ENCODE measurements at regions not wholly inside any gene's neighbourhood (a gene's known extent, or its start where the extent isn't known, plus 50 kb on each side); places are given as distances from the start of the nearest gene placed in this dataset.

DNA sequence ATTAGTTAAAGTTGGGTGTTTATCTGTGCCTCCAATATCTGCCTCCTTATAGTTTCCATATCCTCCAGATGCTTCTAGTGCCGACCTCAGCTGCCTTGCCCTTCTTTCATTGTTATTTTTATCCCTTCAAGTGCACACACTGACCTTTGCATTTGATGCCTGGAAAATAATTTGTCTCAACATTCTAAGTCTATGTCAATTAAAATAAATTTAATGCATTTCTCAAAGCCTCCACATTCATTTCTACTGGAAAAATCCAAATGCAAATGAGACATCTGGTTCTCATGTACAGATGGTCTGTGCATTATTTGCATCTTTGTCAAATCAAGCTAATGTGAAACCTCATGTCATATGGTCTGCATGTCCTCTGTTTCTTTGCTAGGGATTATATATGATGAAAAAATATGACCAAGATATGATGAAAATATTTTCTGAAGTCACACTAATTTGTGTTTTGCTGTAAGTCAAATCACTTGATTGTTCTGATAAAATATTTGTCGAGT, 61.4 kb downstream of the TMEM100 start:
- TF ChIP-seq, protein P1, sequence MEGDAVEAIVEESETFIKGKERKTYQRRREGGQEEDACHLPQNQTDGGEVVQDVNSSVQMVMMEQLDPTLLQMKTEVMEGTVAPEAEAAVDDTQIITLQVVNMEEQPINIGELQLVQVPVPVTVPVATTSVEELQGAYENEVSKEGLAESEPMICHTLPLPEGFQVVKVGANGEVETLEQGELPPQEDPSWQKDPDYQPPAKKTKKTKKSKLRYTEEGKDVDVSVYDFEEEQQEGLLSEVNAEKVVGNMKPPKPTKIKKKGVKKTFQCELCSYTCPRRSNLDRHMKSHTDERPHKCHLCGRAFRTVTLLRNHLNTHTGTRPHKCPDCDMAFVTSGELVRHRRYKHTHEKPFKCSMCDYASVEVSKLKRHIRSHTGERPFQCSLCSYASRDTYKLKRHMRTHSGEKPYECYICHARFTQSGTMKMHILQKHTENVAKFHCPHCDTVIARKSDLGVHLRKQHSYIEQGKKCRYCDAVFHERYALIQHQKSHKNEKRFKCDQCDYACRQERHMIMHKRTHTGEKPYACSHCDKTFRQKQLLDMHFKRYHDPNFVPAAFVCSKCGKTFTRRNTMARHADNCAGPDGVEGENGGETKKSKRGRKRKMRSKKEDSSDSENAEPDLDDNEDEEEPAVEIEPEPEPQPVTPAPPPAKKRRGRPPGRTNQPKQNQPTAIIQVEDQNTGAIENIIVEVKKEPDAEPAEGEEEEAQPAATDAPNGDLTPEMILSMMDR (conservative IDR thresholded peaks at IDR 0.05) = no peak
- H3K9me3 Mint-ChIP-seq = no peaks in the 10 kb centered on the region
- peaks cover under 1% of the 10 kb centered on the region for H3K27me3 Mint-ChIP-seq (ENCODE audit: low read depth)
- H3K27ac Mint-ChIP-seq (ENCODE audit: unreplicated experiment) = no peak overlapping the region
- H3K4me1 Mint-ChIP-seq = peaks cover 27% of the 10 kb centered on the region
- no peak for DNase-seq (ENCODE audit: low read depth, low spot score)
- no peaks in the 10 kb centered on the region for H3K36me3 Mint-ChIP-seq (ENCODE audit: low read depth)
- no peak overlapping the region for H3K4me3 Mint-ChIP-seq

DNA sequence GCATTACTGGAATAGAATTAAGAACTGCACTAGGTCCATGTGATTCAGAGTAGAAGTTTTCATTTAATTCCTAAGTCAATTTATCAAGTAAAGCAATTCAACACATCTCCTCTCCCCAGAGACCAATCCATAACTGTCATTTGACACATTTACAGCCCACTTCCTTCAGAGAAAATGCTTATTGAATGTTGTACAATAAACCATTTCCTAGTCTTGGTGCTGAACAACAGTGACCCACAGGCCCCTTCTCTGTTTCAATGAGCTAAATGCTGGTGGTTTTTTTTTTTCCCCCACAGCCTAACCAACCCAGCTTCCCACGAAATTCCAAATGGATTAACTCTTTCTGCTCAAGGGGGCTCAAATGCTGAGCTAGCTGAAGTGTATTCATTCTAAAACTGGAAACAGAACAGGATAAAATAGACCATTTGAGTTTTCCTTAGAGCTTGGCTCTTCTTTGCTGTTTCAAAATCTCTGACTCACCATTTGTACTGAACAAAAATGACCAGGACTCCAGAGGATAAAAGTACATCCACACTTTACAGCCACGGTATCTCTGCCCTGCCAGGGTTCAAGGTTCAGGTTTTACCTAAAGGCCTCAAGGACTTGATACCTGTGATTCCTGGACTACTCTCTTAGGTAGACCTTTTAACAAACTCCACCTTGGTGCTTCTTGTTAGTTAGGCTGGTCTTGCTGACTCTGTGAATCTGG, 62.3 kb downstream of the TMEM100 start:
- H3K9me3 Mint-ChIP-seq = no peaks in the 10 kb centered on the region
- peaks cover 27% of the 10 kb centered on the region for H3K4me1 Mint-ChIP-seq
- no peak overlapping the region for H3K27ac Mint-ChIP-seq (ENCODE audit: unreplicated experiment)
- H3K36me3 Mint-ChIP-seq (ENCODE audit: low read depth) = no peaks in the 10 kb centered on the region
- TF ChIP-seq, protein P1 (conservative IDR thresholded peaks at IDR 0.05) = no peak
- peaks cover 3% of the 10 kb centered on the region for H3K27me3 Mint-ChIP-seq (ENCODE audit: low read depth)
- H3K4me3 Mint-ChIP-seq = no peak overlapping the region
- DNase-seq (ENCODE audit: low read depth, low spot score) = no peak

DNA sequence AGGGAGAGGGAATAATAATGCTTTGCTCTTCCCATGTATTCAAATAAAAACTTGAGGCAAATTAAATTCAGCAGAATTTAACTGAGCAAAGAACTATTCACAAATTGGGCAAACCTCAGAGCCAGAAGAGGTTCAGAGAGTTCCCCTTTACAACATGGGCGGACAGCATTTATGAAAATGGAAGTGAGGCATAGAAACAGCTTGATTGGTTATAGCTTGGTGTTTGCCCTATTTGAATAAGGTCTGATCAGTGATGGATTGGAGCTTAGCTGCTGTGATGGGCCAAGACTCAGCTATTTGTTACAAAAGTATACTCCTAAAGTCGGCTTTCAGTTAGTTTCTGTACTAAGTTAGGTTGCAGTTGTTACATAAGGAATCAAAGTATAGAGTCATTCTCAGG, 63.0 kb downstream of the TMEM100 start:
- no peaks in the 10 kb centered on the region for H3K9me3 Mint-ChIP-seq
- H3K4me1 Mint-ChIP-seq = peaks cover 27% of the 10 kb centered on the region
- TF ChIP-seq, protein P1 (conservative IDR thresholded peaks at IDR 0.05) = no peak
- no peaks in the 10 kb centered on the region for H3K36me3 Mint-ChIP-seq (ENCODE audit: low read depth)
- no peak for DNase-seq (ENCODE audit: low read depth, low spot score)
- no peak overlapping the region for H3K4me3 Mint-ChIP-seq
- no peak overlapping the region for H3K27ac Mint-ChIP-seq (ENCODE audit: unreplicated experiment)
- H3K27me3 Mint-ChIP-seq (ENCODE audit: low read depth) = peaks cover 3% of the 10 kb centered on the region

DNA sequence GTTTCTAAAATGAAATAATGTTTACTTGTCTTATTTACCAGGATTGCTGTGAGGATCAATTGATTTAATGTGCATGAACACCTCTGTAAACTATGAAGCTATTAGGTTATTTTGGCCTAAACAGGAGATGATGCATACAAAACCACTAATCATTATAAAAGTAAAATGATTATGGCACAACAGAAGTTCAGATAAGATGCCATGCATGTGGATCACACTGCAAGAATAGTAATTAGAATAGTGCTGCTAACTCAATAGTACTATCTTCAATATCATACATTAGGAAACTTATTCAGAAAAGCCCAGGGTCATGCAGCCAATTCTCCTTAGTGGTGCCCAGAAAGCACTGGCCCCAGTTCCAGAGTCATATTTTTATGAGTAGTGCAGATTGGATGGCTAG, 66.9 kb downstream of the TMEM100 start:
- H3K9me3 Mint-ChIP-seq = no peaks in the 10 kb centered on the region
- H3K27ac Mint-ChIP-seq (ENCODE audit: unreplicated experiment) = no peak overlapping the region
- H3K36me3 Mint-ChIP-seq (ENCODE audit: low read depth) = no peaks in the 10 kb centered on the region
- peaks cover 3% of the 10 kb centered on the region for H3K27me3 Mint-ChIP-seq (ENCODE audit: low read depth)
- no peak for DNase-seq (ENCODE audit: low read depth, low spot score)
- H3K4me3 Mint-ChIP-seq = no peak overlapping the region
- TF ChIP-seq, protein P1 (conservative IDR thresholded peaks at IDR 0.05) = no peak
- H3K4me1 Mint-ChIP-seq = peaks cover 12% of the 10 kb centered on the region

DNA sequence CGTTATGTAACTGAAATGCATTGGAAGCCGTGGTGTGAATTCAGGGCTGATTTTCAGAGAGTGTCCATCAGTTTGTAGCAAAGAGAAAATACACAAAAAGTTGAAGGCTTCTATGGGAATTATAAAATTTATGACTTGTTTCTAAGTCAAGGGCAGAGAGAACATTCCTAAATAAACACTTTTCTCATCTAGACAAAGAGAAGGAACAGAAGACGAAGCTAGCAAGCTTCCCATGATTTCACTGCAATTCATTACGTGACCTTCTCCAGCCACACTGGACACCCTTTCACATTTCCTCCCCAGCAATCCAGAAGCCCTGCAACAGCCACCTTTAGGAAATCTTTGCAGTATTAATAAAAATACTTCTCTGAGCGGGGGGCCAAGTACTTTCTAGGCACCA, 67.8 kb downstream of the TMEM100 start:
- H3K27me3 Mint-ChIP-seq (ENCODE audit: low read depth) = peaks cover 3% of the 10 kb centered on the region
- DNase-seq (ENCODE audit: low read depth, low spot score) = no peak
- peaks cover 3% of the 10 kb centered on the region for H3K4me1 Mint-ChIP-seq
- TF ChIP-seq, protein P1 (conservative IDR thresholded peaks at IDR 0.05) = no peak
- no peak overlapping the region for H3K4me3 Mint-ChIP-seq
- no peak overlapping the region for H3K27ac Mint-ChIP-seq (ENCODE audit: unreplicated experiment)
- no peaks in the 10 kb centered on the region for H3K36me3 Mint-ChIP-seq (ENCODE audit: low read depth)
- H3K9me3 Mint-ChIP-seq = no peaks in the 10 kb centered on the region

Measured in neural crest cell (in vitro differentiated cells).